ENCODE measurements at regions not wholly inside any gene's neighbourhood (a gene's known extent, or its start where the extent isn't known, plus 50 kb on each side); places are given as distances from the start of the nearest gene placed in this dataset.

DNA sequence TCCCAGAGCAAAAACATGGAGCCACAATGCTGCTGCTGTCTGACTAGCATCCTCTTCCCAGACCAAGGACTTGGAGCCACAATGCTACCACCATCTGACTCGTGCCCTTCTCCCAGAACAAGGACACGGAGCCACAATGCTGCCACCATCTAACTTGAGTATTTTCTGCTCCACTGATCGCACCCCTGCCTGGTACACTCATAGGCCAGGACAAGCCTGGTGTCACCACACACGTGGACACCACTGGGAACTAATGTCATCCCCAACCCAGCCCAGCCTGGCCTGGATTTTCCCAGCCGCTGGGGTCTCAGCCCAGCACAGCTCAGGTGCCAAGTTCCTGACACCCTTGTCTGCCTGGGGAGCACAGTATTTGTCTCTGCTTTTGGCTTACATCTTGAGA lies 52.7 kb upstream of the GRIP2 start:
- no peak overlapping the region for H3K4me3 ChIP-seq (ENCODE audit: insufficient read depth, low read depth, low read length)
- no peak overlapping the region for H3K23ac ChIP-seq (ENCODE audit: low read depth, low read length)
- ATAC-seq (ENCODE audit: low read depth) (no peak; the same call in 1 of the 2 replicates), DNase-seq (no peak)
- no peak overlapping the region for H2AK9ac ChIP-seq (replicated peaks; ENCODE audit: low read depth, low read length, poor library complexity)
- ChIA-PET CTCF (no interaction called here), POLR2A (ENCODE audit: unreplicated experiment) (no interaction called here)
- H3K27me3 ChIP-seq (ENCODE audit: control insufficient read depth, insufficient read depth, low read length) = peaks cover 15% of the 10 kb centered on the region
- TF ChIP-seq RCOR1 (IDR thresholded peaks at IDR 0.05; ENCODE audit: insufficient replicate concordance, low read length) = no peak
- TF ChIP-seq POLR2A (IDR thresholded peaks at IDR 0.05; ENCODE audit: low read depth, low read length) = no peak
- TF ChIP-seq MAZ (IDR thresholded peaks at IDR 0.05; ENCODE audit: borderline replicate concordance, low read depth, low read length) = no peak
- no peak for TF ChIP-seq BHLHE40 (IDR thresholded peaks at IDR 0.05; ENCODE audit: low read depth, low read length)
- TF ChIP-seq, protein P1, sequence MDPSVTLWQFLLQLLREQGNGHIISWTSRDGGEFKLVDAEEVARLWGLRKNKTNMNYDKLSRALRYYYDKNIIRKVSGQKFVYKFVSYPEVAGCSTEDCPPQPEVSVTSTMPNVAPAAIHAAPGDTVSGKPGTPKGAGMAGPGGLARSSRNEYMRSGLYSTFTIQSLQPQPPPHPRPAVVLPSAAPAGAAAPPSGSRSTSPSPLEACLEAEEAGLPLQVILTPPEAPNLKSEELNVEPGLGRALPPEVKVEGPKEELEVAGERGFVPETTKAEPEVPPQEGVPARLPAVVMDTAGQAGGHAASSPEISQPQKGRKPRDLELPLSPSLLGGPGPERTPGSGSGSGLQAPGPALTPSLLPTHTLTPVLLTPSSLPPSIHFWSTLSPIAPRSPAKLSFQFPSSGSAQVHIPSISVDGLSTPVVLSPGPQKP (IDR thresholded peaks at IDR 0.05; ENCODE audit: borderline replicate concordance, low read depth, low read length) = no peak
- TF ChIP-seq MXI1 (IDR thresholded peaks at IDR 0.05; ENCODE audit: borderline replicate concordance, low read depth, low read length) = no peak
- TF ChIP-seq MAFK (IDR thresholded peaks at IDR 0.05; ENCODE audit: low read depth, low read length) = no peak
- TF ChIP-seq RAD21 (IDR thresholded peaks at IDR 0.05; ENCODE audit: low read length) = no peak
- TF ChIP-seq RFX5 (IDR thresholded peaks at IDR 0.05; ENCODE audit: low read depth, low read length) = no peak
- TF ChIP-seq FOS (IDR thresholded peaks at IDR 0.05; ENCODE audit: low read depth, low read length) = no peak
- TF ChIP-seq SMC3 (IDR thresholded peaks at IDR 0.05; ENCODE audit: low read depth, low read length) = no peak
- TF ChIP-seq NFE2L2 (IDR thresholded peaks at IDR 0.05; ENCODE audit: low read depth, low read length) = no peak
- no peak for TF ChIP-seq CHD1 (IDR thresholded peaks at IDR 0.05; ENCODE audit: low read depth, low read length)
- TF ChIP-seq, protein P2, sequence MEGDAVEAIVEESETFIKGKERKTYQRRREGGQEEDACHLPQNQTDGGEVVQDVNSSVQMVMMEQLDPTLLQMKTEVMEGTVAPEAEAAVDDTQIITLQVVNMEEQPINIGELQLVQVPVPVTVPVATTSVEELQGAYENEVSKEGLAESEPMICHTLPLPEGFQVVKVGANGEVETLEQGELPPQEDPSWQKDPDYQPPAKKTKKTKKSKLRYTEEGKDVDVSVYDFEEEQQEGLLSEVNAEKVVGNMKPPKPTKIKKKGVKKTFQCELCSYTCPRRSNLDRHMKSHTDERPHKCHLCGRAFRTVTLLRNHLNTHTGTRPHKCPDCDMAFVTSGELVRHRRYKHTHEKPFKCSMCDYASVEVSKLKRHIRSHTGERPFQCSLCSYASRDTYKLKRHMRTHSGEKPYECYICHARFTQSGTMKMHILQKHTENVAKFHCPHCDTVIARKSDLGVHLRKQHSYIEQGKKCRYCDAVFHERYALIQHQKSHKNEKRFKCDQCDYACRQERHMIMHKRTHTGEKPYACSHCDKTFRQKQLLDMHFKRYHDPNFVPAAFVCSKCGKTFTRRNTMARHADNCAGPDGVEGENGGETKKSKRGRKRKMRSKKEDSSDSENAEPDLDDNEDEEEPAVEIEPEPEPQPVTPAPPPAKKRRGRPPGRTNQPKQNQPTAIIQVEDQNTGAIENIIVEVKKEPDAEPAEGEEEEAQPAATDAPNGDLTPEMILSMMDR (conservative IDR thresholded peaks at IDR 0.05; ENCODE audit: low read depth, low read length) = no peak
- TF ChIP-seq CEBPB (IDR thresholded peaks at IDR 0.05; ENCODE audit: low read depth, low read length) = no peak
- TF ChIP-seq, protein P3, sequence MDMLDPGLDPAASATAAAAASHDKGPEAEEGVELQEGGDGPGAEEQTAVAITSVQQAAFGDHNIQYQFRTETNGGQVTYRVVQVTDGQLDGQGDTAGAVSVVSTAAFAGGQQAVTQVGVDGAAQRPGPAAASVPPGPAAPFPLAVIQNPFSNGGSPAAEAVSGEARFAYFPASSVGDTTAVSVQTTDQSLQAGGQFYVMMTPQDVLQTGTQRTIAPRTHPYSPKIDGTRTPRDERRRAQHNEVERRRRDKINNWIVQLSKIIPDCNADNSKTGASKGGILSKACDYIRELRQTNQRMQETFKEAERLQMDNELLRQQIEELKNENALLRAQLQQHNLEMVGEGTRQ (IDR thresholded peaks at IDR 0.05; ENCODE audit: low read depth, low read length) = no peak
- dilution Hi-C loops (cut with HindIII; ENCODE audit: low sequenced_read_pairs, unreplicated experiment) = no loop called here
- no peaks in the 10 kb centered on the region for H4K20me1 ChIP-seq (ENCODE audit: insufficient read depth, low read length)
- H3K4me1 ChIP-seq (ENCODE audit: control insufficient read depth, insufficient read depth, low read length) = no peaks in the 10 kb centered on the region
- no peak overlapping the region for H2BK120ac ChIP-seq (ENCODE audit: low read depth, low read length)
- no peak overlapping the region for H3K18ac ChIP-seq (ENCODE audit: low read depth, low read length)
- H2AFZ ChIP-seq (replicated peaks; ENCODE audit: low read length, poor library complexity) = no peak overlapping the region
- in situ Hi-C loops (cut with MboI; ENCODE audit: low sequenced_read_pairs) = no loop called here
- no peak overlapping the region for H3K56ac ChIP-seq (ENCODE audit: extremely low read depth, insufficient read depth, low read length)
- no TSS peak for BruUV-seq (replicated peaks)
- no peak overlapping the region for H3K9ac ChIP-seq (ENCODE audit: low read depth, low read length)
- H3K9me1 ChIP-seq (ENCODE audit: insufficient read depth, low read length) = no peaks in the 10 kb centered on the region
- 46% methylated on average over 3 of the region's 5 CpGs; no CpG with 5 or more reads in 1 of the 2 experiments for WGBS, 2 experiments (ENCODE audit: extremely low coverage in 2 of 2, insufficient read length in 1 of 2)
- no peak overlapping the region for H3K27ac ChIP-seq (ENCODE audit: insufficient read depth, low read length)
- no peak overlapping the region for H2BK20ac ChIP-seq (ENCODE audit: low read depth, low read length)
- no peak overlapping the region for H4K5ac ChIP-seq (ENCODE audit: low read depth, low read length)
- H4K8ac ChIP-seq (ENCODE audit: low read depth in 2 of 2, low read length in 2 of 2) = no peak overlapping the region
- H2BK15ac ChIP-seq (ENCODE audit: low read depth, low read length) = no peak overlapping the region
- H3K14ac ChIP-seq (replicated peaks; ENCODE audit: low read depth, low read length) = no peak overlapping the region
- H2AK5ac ChIP-seq (ENCODE audit: low read depth, low read length) = no peak overlapping the region
- no peak overlapping the region for H3K4me2 ChIP-seq (ENCODE audit: low read depth, low read length)
- no peaks in the 10 kb centered on the region for H3K36me3 ChIP-seq (ENCODE audit: control insufficient read depth, insufficient read depth, low read length)
- intact Hi-C loops (cut with micrococcal nuclease) = no loop called here
- H4K91ac ChIP-seq (ENCODE audit: insufficient read depth, low read depth, low read length) = no peak overlapping the region
- no peak overlapping the region for H2BK5ac ChIP-seq (ENCODE audit: low read depth, low read length, poor library complexity, severe bottlenecking)
- no peak overlapping the region for H3K4ac ChIP-seq (ENCODE audit: low read depth, low read length)
- no peaks in the 10 kb centered on the region for H3K79me1 ChIP-seq (ENCODE audit: low read depth in 1 of 2, low read length in 2 of 2)
- H3K9me3 ChIP-seq (ENCODE audit: control insufficient read depth, insufficient read depth, low read length) = no peaks in the 10 kb centered on the region

All from IMR-90 (cell line).